Amygdala (tissue), 56 donors: ENCODE measurements at regions not wholly inside any gene's neighbourhood (a gene's known extent, or its start where the extent isn't known, plus 50 kb on each side); places are given as distances from the start of the nearest gene placed in this dataset.
A peak's percentile ranks its signal among the peaks of the same experiment; 100 is the strongest.
"Not testable (repeated sequence)": the region's sequence is repeated elsewhere in the genome, so short reads cannot be mapped to it uniquely, and the experiment has no call there.

ENCODE experiments used
- DNase-seq, 56 donors: peaks; one replicate each; lab custom pipeline; 2025; lab: John Stamatoyannopoulos, UW

GRCh38 chr4:174183259-174183658, 100.2 kb downstream of the FBXO8 start:
- DNase-seq = no peak

DNA sequence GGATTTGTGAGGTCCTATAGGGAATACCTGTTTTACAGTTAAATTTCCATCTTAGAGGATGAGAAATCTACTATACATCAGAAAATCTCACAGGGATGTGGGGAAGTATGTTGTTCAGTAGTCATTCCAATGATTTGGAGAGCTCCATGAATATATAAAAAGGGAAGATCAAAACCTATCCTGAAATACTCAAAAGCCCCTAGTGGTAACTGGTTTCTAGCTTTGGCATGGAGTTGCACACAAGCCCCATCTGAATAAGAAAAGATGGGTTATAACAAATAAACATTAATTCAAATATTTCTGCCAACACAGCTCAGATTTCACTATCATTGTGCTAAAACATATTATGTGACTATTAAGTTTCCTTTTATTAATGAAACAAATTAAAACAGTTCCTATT, 101.6 kb downstream of the FBXO8 start:
- no peak for DNase-seq

- no peak for DNase-seq
Measured at GRCh38 chr4:174177536-174177935, 105.9 kb downstream of the FBXO8 start.

GRCh38 chr4:174175836-174176235, 107.6 kb downstream of the FBXO8 start:
- not testable (repeated sequence) for DNase-seq

DNA sequence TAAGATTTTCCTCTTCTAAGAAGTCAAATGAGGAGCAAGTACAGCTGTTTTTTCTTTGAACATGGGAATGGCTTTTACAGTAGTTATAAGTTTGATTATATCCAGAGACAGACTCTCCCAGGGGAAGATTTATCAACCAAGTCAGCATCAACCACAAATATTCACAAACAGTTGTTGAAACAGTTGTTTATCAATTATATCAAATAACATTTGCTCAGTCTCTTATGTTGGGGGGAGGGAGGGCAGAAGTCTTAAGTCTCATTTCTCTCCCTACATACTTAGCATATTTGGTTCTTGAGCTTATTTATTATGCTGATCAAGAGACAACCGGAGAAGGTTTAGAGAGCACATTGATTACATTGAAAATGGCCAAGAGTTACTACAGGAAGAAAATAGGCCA, 110.1 kb downstream of the FBXO8 start:
- no peak for DNase-seq

- DNase-seq = no peak
Measured at GRCh38 chr4:174172274-174172673, 111.2 kb downstream of the FBXO8 start.

DNA sequence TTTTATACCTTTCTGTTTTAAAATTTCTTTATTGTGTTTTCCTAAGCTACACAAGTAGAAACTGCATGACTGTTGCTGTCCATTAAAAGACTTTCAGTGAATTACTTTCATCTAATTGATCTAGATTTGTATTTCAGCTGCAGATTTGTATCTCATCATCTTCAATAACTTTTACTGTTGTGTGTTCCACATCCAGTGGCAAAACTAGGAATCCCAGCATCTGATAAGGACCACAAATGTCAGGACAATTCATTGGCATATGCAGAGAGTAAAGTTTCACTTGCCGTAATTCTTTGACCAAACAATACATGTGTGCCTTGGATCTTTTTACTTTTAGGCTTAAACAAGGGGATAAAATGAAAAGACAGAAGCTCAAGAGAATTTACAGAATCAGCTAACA, 112.6 kb downstream of the FBXO8 start:
- DNase-seq = no peak

DNA sequence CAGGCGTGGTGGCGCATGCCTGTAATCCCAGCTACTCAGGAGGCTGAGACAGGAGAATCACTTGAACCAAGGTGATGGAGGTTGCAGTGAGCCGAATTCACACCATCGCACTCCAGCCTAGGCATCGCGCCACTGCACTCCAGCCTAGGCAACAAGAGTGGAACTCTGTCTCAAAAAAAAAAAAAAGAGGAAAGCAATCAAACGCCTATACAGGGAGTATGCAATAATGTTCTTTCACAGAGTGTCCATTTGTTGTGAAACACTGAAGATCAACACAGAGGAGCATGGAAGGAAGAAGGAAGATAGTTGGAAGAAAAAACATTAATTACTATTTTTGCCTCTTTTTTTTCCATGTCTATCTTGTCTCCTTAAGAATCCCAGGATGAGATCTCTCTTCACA, 113.4 kb downstream of the FBXO8 start:
- no peak for DNase-seq

- no peak for DNase-seq
Measured at GRCh38 chr4:174157106-174157607, 126.3 kb downstream of the FBXO8 start.

DNA sequence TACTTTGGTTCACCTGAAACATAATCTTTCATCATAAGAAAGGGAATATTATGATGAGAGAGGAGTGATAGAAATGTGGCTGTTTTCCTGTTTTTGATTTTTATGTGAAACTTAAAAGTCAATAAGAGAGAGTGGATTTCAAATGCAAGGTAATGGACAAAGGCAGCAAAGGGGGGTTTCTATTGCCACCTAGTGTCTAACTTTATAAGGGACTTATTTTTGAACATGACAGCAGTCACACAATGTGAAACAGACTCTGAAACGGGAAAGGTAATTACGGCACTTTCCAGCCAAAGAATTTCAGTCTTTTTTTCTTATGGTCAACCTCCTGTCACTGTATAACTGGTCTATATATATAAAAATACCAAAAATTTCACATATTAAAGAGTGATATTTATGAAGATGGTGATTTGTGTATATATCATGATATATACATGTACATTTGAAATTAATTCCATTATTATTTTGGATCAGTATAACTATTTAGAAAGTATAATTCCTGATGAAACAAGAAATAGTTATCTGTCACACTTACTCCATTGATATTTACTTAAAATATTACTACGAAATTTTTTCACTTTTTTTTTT, 127.1 kb downstream of the FBXO8 start:
- peak in 1 of 56 donors; percentile 3 for DNase-seq

DNA sequence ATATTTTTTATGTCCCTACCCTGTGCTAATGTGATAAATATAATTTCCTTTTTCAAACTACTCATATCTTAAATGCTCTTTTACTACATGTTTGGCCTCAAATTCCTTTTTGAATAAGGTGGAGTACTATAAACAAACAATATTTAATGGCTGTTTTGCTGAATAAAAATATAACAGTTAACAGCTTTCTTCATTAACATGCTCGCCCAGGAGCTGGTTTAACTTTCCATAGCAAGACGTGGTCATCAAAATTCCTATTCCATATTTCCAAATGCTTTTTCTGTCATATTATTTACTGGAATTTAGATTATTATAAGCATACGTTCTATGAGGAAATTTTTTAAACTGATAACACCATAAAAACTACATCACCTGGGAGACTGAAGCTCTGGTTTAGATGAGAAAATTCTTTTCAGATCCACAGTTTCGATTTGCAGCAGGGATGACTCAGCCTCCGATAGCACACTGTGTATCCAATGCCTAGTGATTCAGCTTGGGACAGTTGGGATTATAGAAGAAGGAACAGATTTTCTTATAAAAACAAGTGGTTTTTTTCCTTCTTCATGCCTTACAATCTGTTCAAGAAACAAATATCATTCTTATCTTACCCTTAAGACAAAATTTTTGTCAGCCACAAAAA, 129.1 kb downstream of the FBXO8 start:
- DNase-seq = peak in 2 of 56 donors; percentile 0 to 1

GRCh38 chr4:174152717-174153466, 130.6 kb downstream of the FBXO8 start:
- no peak for DNase-seq

DNA sequence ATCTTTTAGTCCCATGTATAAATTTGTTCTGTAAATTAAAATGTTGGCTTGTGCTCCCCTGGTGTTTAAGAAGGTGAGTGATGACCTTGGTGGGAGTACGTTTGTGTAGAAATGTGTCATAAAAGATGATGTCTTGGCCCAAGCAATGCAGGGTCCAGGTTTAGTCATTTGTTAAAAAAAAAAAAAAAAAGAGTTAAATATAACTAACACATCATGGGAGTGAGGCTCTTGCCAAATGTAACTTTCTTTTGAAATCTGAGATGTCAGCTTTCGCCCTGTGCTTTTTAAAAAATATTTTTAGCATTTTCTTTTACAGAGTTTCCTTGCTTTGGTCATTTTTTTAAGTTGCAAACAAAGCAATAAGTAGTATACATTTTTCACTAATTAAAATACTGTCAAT, 135.6 kb downstream of the FBXO8 start:
- no peak for DNase-seq

DNA sequence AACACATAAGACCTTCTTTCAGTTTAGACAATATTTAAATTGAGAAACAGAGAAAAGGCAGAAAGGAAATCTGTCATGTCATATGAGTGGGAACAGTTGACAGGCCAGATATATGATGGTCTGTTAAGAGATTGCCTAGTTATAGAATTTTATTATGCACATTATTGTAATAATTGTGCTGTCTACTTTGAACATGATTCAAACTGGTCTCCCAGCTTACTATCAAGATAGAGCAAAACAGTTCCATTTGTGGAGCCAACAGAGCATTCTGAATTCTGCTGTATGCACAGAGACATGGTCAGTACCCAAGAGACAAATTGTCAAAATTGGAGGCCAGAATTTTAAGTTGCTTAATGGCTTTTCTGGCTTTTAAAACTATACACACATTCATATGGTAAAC, 139.4 kb downstream of the FBXO8 start:
- no peak for DNase-seq

GRCh38 chr4:174141876-174142275, 141.6 kb downstream of the FBXO8 start:
- DNase-seq = no peak

DNA sequence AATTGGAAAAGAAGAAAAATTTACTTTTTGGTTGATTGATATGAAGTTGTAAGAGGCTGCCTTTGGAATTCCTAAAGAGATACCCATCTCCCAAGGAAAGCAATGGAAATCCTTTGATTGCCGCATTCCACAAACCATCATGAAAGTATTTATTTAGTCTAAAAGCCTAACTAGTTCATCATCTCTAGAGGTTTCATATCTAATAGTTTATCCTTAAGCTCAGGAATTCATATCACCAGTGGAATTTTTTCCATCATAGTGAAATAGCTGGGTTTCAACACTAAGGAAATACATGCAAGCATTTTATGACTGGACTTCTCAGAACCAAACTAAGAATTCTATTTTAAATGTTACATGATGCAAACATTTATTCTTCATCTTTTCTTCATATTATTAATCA, 144.9 kb downstream of the FBXO8 start:
- no peak for DNase-seq

GRCh38 chr4:174137698-174138097, 145.8 kb downstream of the FBXO8 start:
- no peak for DNase-seq

DNA sequence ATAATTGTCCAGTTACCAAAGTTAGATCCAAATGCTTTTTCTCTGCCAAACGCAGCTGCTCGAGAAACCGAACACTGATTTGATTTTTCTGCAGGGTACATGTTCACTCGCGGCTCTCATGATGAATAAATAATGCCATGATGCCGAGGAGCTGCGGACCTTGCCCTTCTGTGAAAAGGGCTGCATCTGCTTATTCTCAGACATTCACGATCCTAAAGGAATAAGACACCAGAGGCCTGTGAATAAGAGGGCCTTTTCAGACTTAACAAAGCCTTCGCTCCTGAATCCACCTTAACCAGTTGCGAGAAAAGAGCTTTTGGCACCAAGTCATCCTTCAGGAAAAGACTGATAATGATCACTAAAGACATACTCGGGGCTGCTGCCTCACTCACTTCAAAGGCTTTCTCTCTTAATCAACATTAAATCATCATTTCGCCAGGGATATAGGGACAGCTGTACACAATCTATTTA, 147.5 kb downstream of the FBXO8 start:
- peak in 5 of 56 donors; percentile 0 to 18 (median 3) for DNase-seq

DNA sequence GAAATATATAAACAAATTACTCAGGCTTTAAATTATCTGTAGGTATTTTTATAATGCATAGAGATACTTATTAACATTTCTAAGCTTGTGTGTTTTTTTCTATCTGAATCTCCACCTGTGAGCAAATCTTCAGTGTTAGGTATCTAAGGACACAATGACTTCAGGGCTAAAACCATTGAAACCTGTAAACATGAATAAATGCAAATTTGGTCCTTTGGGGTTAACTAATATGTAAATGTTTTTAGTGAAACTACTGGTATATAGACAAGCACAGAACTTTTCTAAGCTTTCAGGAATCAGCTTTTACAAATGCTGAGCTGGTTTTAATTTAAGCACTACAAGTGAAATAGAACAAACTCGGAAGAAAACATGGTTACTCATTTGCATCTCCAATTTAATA, 147.9 kb downstream of the FBXO8 start:
- DNase-seq = no peak

- no peak for DNase-seq
Measured at GRCh38 chr4:174134361-174134760, 149.1 kb downstream of the FBXO8 start.

GRCh38 chr4:174133551-174133950, 149.9 kb downstream of the FBXO8 start:
- DNase-seq = no peak

DNA sequence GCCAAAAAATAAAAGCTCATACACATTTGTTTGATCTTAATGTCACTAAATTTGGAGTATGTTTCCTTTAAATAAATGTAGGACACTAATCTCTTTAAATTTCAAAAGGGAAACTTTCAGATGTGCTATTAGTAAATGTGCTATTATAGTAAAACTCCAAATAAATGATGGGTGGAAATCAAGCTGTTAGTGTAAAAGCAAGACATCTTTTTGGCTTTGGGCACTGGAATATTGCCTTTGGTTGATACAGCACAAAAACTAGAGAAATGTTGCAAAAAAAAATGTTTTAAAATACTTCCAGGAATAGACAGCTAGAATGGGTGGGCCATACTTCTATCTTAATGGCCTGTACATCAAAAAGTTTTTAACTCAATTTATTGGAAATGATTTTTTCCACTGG, 151.6 kb downstream of the FBXO8 start:
- no peak for DNase-seq
